ENCODE measurements at regions not wholly inside any gene's neighbourhood (a gene's known extent, or its start where the extent isn't known, plus 50 kb on each side); places are given as distances from the start of the nearest gene placed in this dataset.

GRCh38 chr9:129451089-129451656, 169.7 kb downstream of the C9orf50 start:
- no peak for TF ChIP-seq CTCF (IDR thresholded peaks at IDR 0.05)
- no peak for TF ChIP-seq EP300 (IDR thresholded peaks at IDR 0.05)
- TF ChIP-seq POLR2A (IDR thresholded peaks at IDR 0.05) = no peak
